Left kidney (tissue), 1 donor: ENCODE measurements at regions not wholly inside any gene's neighbourhood (a gene's known extent, or its start where the extent isn't known, plus 50 kb on each side); places are given as distances from the start of the nearest gene placed in this dataset.

Experiments
- DNase-seq: peaks from one replicate; pipeline ENCODE4 v3.0.0-alpha.2; 2013

- no peak for DNase-seq
These were observed 887.9 kb upstream of the KLHL29 start for GRCh38 chr2:22497064-22497463.

- no peak for DNase-seq
These were observed 887.2 kb upstream of the KLHL29 start for GRCh38 chr2:22497789-22498188.

DNA sequence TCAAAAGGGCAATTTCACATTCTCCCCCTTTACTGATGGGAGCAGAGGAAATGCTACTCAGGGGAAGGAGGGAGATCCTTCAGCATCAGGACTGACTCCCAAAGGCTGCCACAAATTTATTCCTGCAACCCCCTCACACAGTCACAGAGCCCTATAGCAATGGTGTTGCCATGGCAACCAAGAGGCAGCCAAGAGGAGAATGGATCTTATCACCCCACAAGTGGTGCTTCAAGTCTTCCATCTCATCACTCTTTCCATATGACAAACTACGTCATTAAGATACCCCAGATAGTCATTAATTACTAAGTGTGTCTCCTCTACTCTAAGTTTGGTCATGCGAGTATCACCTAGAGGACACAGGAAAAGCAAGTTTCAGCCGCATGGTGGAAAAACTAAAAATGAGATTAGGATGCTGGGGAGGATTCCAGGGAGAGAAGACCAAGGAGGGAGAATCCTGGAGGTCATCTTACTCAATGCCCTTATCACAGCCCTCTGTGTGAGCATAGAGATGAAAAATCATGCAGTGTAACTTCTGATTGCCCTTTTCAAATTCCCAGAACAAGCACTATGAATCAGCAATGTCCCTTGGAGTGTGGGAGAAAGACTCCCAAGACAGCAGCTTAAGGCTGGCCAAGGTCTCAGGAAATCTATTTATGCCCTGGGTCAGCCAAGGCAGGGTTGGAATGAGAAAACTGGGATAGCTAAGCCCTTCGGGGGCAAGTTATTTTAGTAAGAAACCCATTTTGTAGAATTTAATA is 885.7 kb upstream of the KLHL29 start:
- no peak for DNase-seq

- no peak for DNase-seq
These were observed 884.4 kb upstream of the KLHL29 start for GRCh38 chr2:22500555-22500935.

- no peak for DNase-seq
These were observed 883.1 kb upstream of the KLHL29 start for GRCh38 chr2:22501851-22502250.

DNA sequence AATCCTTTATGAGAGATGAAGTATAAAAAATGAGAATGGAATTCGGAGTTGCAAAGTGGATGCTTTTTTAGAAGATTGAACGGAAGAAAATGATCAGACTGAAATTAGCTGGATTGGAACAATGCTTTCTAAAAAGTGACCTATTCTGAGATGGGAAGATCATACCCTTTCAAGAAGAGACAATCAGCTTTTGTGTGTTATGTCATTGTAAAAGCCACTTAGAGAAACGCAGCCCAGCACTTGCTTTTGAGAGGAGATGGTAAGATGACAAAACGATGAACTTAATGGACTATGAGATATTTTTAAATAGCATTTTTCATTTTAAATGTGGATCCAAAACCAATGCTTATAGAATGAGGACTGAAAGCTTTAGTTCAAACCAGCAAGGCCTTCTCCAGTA is 871.4 kb upstream of the KLHL29 start:
- DNase-seq = no peak

DNA sequence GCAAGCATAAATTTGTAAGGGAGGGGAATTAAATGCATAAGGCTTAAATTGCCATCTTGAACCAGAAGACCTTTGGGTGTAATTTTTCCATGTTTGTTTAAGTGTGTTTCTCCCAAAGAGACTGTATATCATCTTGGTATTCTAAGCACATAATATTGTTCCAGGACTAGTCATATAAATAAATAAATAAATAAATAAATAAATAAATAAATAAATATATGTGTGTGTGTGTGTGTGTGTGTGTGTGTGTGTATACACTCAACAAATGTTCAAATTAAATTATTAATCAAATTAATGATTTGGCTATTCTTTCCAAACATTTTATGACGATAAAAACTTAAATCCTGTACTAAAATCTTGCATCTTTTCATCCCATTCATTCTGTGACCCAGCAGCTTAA is 867.8 kb upstream of the KLHL29 start:
- DNase-seq = no peak

DNA sequence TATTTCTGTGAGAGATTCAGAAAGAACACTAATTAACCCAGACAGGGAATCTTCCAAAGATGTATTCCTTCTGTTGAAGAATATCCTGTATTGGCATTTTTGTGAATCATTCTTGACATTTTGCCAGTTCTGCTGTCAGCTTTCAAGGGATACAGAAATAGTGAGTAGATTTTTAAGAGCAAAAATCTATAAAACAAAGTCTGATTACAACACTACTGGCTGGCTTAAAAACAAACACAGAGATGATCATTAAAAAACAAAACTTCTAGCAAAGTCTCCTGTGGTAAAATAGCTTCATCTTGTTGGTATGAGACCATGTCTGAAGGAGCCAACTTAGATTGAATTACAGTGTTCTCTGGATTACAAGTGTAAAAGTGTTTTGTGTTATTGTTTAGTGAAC is 866.3 kb upstream of the KLHL29 start:
- no peak for DNase-seq

- no peak for DNase-seq
These were observed 864.4 kb upstream of the KLHL29 start for GRCh38 chr2:22520369-22521288.

DNA sequence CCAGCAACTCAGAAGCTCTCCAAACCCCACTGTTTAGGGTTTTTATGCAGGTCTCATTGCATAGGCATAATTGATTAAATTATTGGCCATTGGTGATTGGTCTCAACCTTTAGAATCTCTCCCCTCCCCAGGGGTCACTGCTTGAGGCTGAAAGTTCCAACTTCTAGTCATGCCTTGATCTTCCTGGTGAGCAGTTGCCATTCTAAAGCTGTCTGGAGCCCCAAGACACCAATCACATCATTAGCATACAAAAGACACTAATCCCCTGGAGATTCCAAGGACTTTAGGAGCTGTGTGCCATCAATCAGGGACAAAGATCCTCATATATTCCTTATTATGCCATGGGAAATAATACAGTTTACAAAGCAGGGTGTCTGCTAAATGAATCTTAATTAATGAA is 863.4 kb upstream of the KLHL29 start:
- no peak for DNase-seq

DNA sequence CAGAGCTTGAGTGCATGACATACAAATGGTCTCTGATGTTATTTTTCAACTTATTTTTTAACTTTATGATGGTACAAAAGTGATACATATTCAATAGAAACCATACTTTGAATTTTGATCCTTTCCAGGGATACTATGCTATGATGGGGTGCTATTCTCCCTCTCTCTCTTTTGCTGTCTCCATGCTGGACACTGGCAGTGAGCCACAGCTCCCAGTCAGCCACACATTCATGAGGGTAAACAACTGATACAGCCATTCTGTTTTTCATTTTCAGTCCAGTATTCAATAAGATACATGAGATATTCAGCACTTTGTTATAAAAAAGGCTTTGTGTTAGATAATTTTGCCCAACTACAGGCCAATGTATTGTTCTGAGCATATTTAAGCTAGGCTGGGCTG is 859.3 kb upstream of the KLHL29 start:
- no peak for DNase-seq

- DNase-seq = no peak
These were observed 854.8 kb upstream of the KLHL29 start for GRCh38 chr2:22530131-22530530.

GRCh38 chr2:22536133-22536532 is 848.8 kb upstream of the KLHL29 start:
- DNase-seq = no peak

DNA sequence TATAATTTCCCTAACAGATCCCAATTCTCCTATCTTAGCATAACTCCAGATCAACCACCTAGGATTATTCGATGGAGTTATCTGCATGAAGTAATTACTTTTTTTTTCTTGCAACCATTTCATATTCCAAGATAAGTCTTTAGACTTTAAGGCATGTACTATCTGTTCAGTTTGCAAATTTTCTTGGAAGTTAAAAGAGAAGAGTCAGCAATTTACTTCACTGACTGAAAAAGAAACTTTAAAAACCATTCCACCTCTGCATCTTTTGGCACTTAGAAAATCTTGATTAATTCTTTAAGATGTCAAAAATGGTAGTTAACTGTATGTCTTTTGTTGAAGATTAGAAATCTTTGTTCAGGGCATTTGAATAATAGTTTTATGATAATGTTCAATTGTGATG is 830.5 kb upstream of the KLHL29 start:
- no peak for DNase-seq

- DNase-seq = no peak
These were observed 827.6 kb upstream of the KLHL29 start for GRCh38 chr2:22557406-22557805.

DNA sequence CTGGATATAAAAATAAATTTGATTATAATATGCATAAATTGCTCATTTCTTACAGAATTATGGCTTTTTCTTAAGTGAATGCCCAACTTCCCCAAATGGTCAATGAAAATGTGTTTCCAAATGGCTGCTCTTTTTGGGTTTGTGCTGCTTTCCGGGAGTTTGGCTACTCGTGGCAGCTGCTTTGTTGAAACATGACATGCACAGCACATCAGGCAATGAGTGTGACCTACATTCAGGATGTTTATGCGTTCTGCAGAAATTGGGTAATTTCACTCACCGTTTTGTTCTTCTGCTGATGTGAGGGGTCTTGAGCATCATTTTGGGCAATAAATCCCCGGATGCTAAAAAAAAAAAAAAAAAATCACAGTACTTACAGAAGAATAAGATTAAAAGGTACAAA is 825.0 kb upstream of the KLHL29 start:
- DNase-seq = no peak

DNA sequence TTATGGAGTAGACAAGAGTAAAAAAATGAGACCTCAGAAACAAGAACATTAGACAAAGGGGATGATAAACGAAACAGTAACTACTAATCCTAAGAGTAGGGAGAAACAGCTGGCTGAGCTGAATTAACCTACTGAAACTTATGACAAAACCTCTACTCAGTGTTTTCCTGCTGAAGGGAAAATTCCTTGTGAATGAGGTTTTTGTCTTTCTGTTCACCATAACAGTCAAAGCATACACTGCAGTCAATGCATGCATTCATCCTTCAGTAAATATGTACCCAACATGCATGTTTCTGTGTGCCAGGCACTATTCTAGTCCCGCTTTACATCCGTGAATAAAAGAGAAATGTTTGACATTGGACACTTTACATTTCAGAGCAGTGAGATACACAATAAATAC is 805.6 kb upstream of the KLHL29 start:
- DNase-seq = no peak

- DNase-seq = no peak
These were observed 802.9 kb upstream of the KLHL29 start for GRCh38 chr2:22582107-22582506.

DNA sequence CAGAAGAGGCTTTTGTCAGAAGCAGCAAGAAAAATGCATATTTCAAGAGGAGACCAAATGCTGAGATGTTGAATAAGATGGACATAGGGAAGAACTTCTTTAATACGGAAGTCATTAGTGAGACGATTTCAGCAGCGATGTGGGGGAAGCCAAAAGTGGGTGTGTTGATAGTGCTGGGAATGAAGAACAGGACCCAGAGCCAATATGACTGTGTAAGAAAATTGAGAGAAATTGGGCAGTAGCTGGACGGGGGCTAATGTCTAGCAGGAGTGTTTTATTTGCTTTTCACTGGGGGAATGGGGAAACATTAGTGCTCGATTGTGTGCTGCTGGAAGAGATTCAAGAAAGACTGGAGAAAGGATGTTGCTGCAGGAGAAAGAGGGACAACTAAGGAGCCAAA is 788.7 kb upstream of the KLHL29 start:
- DNase-seq = no peak

GRCh38 chr2:22600156-22600555 is 784.8 kb upstream of the KLHL29 start:
- no peak for DNase-seq

DNA sequence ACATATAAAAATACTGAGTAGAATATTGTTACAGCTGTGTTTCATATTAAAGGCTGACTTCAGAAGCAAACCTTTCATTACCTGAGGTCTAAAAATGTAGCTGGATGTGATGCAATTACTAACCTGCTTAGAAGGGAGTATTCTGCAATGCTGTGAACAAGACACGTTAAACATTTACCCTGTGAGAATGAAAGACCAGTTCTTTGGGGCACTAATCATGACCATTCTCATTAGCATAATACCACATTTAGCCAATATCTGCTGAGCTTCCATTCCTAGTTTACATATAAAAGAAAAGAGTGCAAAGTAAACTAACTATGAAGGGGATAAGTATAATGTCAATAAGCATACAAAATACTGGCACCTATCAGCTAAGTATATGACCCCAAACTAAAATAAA is 784.0 kb upstream of the KLHL29 start:
- no peak for DNase-seq

- no peak for DNase-seq
These were observed 780.8 kb upstream of the KLHL29 start for GRCh38 chr2:22604136-22604535.

- no peak for DNase-seq
These were observed 768.9 kb upstream of the KLHL29 start for GRCh38 chr2:22616031-22616430.

DNA sequence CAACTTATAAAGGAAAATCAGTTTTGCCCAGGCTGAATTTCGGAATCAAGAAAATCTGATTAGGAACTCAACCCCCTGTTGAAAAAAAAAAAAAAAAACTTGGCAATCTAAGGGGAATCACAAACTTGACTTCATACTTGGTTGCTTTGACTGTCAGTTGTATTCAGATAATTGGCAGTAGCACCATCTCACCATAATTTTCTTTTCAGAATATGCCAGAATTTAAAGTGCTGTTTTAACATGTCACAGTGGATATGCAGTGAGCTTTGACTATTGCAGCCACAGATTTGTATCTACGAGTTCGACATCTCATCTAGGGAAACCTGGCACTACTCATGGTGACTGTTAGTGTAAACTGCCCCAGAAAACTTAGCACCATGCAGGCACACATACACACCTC is 761.4 kb upstream of the KLHL29 start:
- DNase-seq = no peak
